Skeletal muscle cell (primary cell): ENCODE measurements at regions not wholly inside any gene's neighbourhood (a gene's known extent, or its start where the extent isn't known, plus 50 kb on each side); places are given as distances from the start of the nearest gene placed in this dataset.

Experiments used
- DNase-seq: peaks from one replicate; pipeline ENCODE4 v3.0.0-alpha.2; 2010; ENCODE audit warnings: low read depth
- H3K4me3 ChIP-seq: 2 replicates; pipeline ENCODE4 v1.5.1; 2011; ENCODE audit warnings: low read depth, mild to moderate bottlenecking, control low read depth, low read length, moderate library complexity

DNA sequence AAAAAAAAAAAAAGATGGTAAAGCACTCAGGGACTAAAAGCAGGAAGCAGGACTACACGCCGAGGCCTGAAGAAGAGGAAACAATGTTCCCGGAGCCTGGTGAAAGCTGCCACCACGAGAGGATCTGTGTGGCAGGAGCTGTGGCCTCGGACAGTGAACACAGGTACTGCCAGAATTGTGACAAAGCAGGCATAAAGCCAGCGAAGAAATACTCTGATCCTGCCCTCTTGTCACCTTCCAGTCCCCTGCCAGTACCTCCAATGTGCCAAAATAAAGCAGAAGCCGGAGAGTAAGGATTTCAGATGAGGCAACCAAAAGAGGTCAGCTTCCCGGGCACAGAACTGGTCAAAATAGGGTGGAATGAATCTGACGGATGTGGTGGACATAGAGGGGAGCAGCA, 211.5 kb upstream of the TARS1 start:
- DNase-seq, result no peak
- no peak overlapping the region for H3K4me3 ChIP-seq

DNA sequence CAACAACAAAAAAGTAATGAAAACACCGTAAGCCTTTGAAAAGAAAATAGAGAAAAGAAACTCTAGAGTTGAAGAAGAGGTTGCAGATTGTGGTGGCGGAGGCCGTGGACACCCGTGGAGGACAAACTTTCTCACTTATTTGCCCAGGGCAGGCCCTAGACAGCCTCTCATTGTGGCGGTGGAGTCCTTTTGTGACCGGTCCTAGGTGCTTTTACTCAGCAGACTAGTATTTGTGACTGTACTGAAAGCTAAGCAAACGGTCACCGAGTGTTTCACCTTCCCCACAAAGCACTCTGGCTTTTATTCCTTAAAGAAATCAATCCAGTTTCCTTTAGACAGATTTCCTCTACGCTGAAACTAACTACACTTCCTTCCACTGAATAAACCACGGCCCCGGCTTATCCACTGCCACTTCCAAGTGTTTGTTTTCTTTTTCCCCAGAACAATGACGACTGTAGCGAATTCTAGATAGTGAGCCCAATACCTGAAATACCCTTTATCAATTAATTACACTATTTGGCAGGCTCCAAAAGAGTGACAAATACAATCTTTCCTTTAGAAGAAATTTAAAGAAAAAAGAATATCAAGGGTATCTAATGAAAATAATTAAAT, 210.2 kb upstream of the TARS1 start:
- DNase-seq, result no peak
- no peak overlapping the region for H3K4me3 ChIP-seq

DNA sequence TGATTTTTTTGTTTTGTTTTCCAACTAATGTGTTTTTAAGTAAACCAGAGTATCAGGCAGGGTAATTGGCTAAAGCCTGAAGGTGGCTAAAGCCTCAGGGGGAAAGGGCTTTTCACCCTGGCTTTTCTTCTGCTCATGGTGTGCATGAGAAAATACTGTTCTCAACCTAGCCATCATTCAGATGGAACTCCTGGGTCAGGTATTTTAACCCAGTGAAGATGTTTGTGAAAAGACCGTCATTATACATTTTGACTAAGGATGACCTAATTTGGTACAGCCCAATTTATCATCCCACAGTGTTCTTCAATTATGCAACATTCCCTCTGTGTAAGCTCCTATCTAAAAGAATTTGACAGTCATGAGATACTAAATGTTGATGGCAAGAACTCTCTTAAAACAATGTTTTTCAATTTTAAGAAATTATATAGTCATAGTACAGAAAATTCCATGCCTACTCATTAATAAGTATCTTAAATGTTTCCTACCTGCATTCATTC, 209.5 kb upstream of the TARS1 start:
- no peak overlapping the region for H3K4me3 ChIP-seq
- DNase-seq, result no peak

DNA sequence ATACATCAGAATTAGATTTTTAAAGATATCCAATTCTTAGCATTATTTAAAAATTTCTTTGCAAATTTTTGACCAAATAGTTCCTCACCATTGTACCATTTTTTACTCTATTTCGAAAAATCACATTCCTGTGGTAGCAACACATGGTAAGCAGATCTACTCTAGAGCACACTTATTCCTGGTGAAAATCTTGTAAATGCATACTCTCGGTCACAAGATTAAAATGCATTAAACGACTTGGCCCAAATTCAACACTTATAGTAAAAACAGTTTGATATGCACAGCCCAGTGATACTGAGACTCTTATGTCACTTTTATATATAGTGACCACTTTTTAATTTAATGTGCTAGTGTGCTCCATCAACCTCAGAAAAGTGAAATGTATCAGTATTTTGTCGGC, 208.8 kb upstream of the TARS1 start:
- peak; percentile 24 for DNase-seq
- H3K4me3 ChIP-seq, result no peak overlapping the region

DNA sequence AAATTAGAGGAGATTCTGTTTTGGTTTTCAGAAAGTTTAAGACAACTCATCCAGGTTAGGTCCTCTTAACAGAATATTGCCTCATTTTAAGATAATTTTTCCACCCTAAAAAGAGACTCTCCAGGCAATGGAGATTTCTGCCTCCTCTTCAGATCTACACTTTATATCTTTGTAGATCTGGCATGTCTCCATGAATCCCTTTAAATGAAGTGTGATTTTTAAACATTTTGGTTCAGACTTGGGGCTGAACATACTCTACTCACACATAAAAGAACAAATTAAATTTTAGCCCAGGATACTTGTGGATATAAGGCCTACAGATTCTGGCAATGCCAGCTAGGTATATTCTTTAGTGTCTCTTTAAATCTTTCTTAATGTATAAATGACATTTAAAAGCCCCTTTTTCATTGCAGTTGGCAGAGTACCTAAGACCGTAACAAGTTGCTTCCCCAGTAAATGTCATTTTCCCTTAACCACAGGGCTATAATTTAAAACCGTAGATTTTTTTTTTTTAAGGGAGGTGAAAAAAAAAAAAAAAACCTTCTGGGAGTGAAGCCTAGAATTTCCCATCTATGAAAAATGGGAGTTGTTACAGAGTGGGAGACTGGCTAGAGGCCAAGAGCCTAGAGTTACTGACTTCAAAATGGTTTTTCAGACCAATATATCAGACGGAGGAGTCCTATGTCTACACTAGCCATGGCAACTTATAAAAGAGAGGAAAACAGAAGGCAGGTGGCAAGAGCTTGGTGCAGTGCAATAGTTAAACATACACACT, 207.8 kb upstream of the TARS1 start:
- DNase-seq, result no peak

DNA sequence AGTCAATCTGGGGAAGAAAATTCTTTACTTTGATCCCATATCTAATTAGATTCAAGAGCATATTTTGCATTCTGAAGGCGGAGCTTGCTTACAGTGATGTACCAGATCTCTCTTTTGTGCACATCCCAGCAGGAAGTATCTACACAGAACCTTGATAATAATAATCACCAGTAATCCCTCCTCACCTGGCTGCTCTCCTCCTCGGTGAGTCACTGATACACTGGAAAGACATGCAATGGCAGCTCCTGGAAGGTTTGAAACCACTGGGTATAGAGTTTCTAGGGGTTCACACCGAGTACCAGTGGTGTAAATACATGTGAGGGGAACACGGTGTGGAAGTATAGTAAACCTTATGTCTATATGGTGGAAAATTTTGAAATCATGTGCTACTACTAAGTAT, 205.5 kb upstream of the TARS1 start:
- H3K4me3 ChIP-seq, result no peak overlapping the region
- DNase-seq, result no peak

More for the DNA sequence above, 207.8 kb upstream of the TARS1 start:
- H3K4me3 ChIP-seq, result no peak overlapping the region

DNA sequence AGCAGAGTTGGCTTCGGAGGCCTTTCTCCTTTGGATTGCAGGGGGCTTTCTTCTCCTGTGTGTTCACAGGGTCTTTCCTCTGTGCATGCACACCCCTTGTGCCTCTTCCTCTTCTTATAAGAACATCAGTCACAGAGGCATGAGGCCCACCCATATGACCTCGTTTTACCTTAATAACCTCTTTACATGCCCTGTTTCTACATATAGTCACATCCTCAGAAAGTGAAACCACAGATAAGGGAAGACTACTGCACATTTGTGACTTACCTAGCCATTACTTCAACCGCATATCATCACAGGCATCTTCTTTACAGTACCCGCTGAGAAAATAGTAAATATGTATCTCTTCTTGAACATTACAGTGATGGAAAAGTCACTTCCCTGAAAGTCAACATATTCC, 204.9 kb upstream of the TARS1 start:
- H3K4me3 ChIP-seq, result no peak overlapping the region
- no peak for DNase-seq

DNA sequence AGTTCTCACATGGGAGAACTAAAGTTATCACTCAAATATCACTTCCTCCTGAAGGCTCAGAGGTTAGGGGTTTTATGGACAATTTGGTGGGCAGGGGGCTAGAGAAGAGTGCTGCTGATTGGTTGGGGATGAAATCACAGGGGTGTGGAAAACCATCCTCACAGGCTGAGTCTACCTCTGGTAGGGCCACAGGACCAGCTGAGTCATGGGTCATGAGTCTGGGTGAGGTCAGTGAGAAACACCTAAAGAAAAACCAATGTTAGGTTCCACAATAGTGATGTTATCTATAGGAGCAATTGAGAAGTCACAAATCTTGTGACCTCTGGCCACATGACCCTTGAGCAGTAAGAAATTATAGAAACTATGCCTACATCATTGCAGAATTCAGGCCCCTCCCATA, 203.3 kb upstream of the TARS1 start:
- no peak overlapping the region for H3K4me3 ChIP-seq
- no peak for DNase-seq

DNA sequence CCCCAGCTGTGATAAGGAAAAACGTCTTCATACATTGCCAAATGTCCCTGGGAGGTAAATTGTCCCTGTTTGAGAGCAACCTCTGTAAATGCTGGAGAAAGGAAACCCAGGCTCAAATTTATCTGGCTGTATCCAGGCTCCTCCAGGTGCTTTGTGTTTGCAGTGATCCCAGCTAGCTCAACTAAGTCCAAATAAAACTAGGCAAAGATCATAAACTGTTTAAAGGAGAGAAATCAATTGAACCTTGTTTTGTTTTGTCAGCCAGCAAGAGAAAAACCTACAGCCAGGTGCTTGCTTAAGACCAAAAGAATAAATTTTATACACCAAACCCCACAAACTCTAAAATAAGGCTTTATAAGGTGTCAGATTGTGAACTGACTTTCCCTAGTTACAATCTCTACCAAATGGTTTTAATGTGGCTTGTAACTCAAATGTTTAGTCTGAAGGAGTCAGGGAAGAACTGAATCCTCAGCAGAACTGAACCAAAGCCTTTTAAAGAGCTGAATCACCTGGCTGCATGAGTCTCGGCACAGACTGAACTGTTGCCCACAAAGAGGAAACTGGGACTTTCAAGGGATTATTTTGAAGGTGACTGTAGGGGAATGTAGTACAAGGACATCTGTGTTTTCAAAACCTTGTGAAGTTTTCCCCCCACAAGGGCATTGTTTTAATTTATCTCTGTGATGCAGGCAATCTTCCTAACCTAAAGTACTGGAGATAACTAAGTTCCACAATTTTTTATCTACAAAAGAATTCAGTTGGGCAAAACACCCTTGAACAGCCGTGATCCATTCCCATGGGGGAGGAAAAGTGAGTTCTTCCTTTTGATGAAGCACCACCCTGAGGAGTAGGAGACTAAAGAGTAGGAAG, 201.7 kb upstream of the TARS1 start:
- H3K4me3 ChIP-seq, result no peak overlapping the region
- no peak for DNase-seq

DNA sequence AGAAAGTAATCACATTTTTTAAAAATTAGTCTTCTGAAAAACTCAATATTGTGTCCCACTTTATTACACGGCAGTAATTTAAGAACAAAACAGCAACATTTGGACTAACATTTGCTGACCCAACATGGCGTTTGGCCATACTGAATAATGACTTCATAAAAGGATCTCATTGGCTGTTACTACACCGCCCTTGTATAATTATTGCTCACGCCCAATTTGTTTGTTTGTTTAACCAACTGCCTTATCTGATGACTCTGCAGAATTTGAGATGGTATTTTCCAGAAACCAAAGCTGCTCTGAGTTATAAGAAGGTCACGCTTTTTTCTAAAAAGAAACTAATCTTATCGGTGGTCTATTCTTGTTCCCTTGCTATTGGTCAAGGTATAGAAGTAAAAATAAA, 200.2 kb upstream of the TARS1 start:
- H3K4me3 ChIP-seq, result no peak overlapping the region
- DNase-seq, result no peak

DNA sequence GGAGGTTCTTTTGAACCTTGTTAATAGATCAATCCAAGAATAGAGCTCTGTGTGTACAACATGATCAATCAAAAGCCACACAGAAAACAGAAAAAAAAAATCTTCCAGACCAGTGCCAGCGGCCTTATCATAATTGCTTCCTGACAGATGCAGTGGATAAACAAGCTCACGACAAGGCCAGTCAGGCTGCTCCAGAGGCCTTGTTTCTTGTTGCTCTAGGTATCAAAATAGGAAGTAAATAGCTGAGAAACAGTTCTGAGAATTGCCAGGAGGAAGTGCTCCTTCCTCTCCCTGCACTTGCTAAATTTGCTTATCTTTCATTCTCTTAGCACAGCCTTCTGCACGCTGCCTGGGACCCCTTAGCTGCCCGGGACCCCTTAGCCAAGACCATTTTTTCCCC, 199.0 kb upstream of the TARS1 start:
- DNase-seq, result no peak
- H3K4me3 ChIP-seq, result no peak overlapping the region

DNA sequence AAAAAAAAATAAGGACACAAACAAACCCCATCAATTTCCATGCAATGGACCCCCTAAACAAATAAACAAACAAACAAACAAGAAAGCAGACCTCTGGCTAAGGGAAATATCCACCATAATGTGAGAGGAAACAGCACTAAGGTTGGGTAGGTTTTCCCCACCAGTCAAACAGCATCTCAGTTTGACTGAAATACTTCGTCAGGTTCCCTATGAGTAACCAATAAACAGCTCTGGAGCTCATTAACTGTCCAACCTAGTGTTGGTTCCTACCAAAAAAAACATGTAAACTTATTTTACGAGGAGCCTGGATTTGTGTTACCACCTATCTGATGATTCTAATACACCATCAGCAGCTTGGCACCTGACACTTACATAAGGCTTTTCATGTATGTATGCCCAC, 198.5 kb upstream of the TARS1 start:
- H3K4me3 ChIP-seq, result no peak overlapping the region
- no peak for DNase-seq

DNA sequence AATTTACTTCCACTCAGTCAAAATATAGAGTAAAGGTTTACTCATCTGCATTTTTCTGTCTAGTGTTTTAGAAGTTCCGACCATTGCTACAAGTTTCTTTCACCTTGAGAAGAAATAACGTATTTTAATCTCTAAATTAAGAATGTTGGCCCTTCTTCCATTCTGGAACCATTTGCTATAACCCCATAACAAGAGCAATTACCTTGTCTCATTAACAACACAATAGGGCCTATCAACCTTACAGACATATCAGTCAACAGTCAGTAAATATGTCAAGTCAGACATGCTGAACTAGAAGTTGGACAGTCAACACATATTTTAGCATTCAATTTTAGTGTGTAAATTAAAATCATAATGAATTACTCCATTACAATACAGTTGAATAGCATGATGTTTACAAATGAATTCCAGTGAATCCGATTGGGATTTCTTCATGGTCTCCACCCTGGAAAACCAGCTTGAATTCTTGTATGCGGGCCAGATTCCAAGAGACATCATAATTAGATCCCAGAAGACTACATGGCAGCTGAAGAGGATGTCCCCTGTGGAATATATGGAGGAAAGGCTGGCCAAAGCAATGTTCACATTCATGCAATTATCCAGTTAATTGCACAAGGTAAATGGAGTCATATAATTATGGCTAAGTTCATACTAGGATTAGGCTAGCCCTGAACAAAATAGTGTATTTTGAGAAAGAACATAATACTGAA, 196.2 kb upstream of the TARS1 start:
- no peak for DNase-seq
- no peak overlapping the region for H3K4me3 ChIP-seq

DNA sequence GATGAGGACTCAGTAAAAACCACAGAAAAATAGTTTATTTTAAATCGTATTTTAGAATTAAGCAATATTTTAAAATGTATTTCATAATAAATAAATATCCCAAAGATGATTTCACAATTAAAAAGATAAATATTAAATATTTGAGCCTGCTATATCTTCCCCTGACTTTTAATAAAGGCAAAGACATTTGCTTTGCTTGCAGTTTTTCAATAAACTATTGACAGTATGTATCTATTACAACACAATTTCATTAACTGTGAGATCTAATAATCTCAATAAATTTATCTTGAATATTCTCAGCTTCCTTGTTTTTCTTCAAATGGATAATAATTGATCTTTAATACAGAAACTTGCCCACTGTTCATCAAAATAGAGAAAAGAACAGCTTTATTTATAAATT, 186.2 kb upstream of the TARS1 start:
- no peak overlapping the region for H3K4me3 ChIP-seq

DNA sequence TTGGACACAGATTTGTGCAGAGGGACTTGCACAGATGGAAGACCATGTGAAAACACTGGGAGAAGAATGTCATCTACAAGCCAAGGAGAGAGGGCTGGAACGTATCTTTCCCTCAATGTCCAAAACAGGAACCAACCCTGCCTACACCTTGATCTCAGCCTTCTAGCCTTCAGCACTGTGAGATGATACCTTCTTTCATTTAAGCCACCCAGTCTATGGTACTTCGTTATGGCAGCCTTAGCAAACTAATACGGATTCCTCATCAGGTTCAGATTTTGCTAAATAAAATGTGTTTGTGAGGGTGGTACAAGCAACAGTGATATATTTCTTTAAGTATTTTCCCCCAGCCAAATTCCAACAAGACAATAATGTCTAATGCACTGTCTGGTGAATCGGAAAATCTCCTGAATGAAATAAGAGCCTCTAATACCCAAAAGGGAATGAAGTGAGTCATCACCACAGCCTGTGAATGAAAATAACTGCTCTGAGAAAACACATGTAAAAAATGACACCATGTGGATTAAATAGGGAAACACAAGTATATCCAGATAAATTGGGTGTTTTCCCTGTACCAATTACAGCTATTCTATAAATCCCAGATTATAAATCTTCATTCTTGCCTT, 182.8 kb upstream of the TARS1 start:
- H3K4me3 ChIP-seq, result no peak overlapping the region

More for the DNA sequence above, 186.2 kb upstream of the TARS1 start:
- DNase-seq, result no peak

DNA sequence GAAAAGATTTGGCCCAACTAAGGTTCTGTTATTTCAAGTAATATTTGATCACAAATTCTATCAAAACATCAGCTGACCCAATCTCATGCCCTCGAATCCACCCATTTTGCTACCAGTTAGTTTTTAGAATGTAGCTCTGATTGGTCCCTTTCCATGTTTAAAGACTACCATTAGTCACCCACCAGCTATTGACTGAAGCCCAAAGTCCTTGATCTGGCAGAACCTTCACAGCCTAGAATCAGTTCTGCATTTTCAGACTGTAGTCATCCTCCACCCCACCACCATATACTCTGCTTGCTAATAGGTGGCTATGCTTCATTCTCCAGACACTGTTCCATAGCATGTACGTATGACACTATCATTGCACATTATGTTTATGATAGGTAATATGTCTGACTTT, 182.2 kb upstream of the TARS1 start:
- H3K4me3 ChIP-seq, result no peak overlapping the region
- no peak for DNase-seq

More for the DNA sequence above, 182.8 kb upstream of the TARS1 start:
- DNase-seq, result peak; percentile 60

DNA sequence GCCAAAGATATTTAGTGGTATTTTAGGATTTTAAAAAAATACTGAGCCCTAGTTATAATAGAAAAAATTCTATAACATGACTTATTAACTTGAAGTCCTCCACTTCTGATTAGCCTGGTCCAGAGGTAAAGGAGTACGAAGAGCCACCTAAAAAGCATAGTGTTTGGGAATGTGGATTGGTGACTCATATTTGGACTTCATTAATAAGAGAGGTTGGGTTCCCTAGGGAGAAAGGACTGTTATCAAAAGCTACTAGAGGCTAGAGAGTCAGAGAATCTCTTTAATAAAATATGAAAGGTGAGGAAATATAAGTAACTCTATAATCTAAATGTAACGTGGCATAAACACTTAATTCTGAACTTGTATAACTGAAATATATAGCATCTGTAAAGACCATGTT, 180.7 kb upstream of the TARS1 start:
- DNase-seq, result no peak
- no peak overlapping the region for H3K4me3 ChIP-seq

DNA sequence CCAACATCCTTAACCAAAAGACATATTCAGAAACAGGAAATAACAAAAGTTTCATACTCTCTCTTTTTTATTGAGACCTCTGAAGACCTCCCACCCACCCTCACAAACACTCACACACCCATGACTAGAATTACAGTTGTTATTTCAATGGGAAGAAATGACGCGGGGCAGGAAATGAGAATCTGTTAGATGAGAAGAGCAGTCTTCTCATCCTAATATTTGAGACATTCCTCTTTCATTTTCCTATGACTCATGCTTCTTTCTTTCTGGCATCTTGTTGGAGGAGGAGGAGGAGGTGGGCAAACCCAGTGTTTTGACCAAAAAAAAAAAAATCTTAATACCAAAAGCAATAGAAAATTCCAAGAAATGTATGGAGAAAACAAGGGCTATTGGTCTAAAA, 179.5 kb upstream of the TARS1 start:
- H3K4me3 ChIP-seq, result no peak overlapping the region
- peak; percentile 72 for DNase-seq

DNA sequence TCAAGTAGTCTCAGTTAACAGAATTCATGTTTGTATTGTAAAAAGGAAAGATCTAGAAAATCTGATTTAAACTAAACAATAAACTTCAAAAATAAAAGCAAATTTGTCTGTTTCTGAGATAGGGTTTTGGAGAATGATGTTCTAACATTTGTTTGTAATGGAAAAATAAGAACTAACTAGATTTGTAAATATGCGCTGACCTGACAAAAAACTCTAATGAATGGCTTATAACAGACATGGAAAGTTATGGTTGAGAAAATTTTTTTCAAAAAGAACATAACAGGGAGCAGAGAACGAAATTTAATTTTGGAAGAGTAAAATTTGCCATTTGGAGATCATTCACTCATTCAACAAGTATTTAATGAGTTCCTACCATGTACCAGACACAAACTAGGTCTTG, 179.0 kb upstream of the TARS1 start:
- H3K4me3 ChIP-seq, result no peak overlapping the region
- DNase-seq, result no peak
